GM12878 (cell line): ENCODE measurements at regions not wholly inside any gene's neighbourhood (a gene's known extent, or its start where the extent isn't known, plus 50 kb on each side); places are given as distances from the start of the nearest gene placed in this dataset.

Source experiments
- BCL11A ChIP-seq: IDR thresholded peaks from 2 replicates; pipeline ENCODE4 v1.6.1; 2011; ENCODE audit warnings: low read depth, low read length
- CEBPB ChIP-seq, 2 experiments: fragments of 150-350 bp in 1 of 2; IDR thresholded peaks; 2 replicates each; pipeline ENCODE4 v1.6.1; 2012 to 2014; ENCODE audit warnings: low read depth in 2 of 2, low read length in 2 of 2, borderline replicate concordance in 1 of 2, inconsistent platforms in 1 of 2
- CTCF ChIP-seq, 3 experiments: IDR thresholded peaks in 2 of 3; conservative IDR thresholded peaks in 1 of 3; 2 replicates each; pipeline ENCODE4 v1.5.1; 2011; ENCODE audit warnings: low read depth in 3 of 3, low read length in 3 of 3, mild to moderate bottlenecking in 3 of 3, control low read depth in 2 of 3, moderate library complexity in 2 of 3, inconsistent platforms in 1 of 3, mixed read lengths in 1 of 3; ENCODE audit not compliant: control insufficient read depth in 2 of 3, insufficient read depth in 1 of 3; ENCODE audit errors: extremely low read depth in 1 of 3
- DPF2 ChIP-seq: fragments of 450-650 bp; IDR thresholded peaks from 2 replicates; pipeline ENCODE4 v1.6.1; 2017; ENCODE audit warnings: mild to moderate bottlenecking
- PKNOX1 ChIP-seq: fragments of 450-650 bp; IDR thresholded peaks from 2 replicates; pipeline ENCODE4 v1.6.1; 2016; ENCODE audit warnings: mild to moderate bottlenecking
- POLR2A ChIP-seq: IDR thresholded peaks from 2 replicates; pipeline ENCODE4 v1.6.1; 2011; ENCODE audit warnings: low read depth, mild to moderate bottlenecking, low read length
- REST ChIP-seq: IDR thresholded peaks from 2 replicates; pipeline ENCODE4 v1.6.1; 2012; ENCODE audit warnings: mild to moderate bottlenecking, low read depth, low read length
- RFX5 ChIP-seq: IDR thresholded peaks from 2 replicates; pipeline ENCODE4 v1.6.1; 2011; ENCODE audit warnings: low read depth, low read length, improper control_type of control experiment
- ZZZ3 ChIP-seq: IDR thresholded peaks from 2 replicates; pipeline ENCODE4 v1.6.1; 2011; ENCODE audit warnings: low read depth; ENCODE audit not compliant: control insufficient read depth, insufficient read length

DNA sequence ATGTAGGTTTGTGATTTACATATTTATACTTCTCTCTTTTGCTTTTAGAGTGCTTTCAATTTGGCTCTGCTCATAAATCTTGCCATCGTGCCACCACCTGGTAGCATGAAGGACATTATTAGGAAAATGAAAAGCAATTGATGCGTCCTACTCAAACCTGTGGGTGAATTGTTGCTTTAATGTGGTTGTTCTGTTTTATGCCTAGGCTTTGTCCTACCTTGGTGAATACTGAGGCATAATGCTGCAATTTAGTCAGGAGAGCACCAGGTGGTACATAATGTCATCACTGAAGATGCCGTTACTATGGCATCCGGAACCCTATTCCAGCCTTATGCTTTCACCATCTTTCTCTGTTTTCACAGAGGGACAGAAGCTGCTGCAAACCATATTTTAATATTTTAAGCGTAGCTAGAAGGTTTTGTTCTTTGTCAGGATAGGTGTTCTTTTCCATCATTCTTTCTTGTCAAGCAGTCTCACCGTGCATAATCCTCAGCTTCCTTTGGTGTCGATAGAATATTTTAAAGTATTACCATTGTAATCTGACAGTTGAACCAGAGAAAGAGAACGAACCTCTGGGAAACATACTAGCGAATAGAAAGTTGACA lies 68.5 kb upstream of the PKP2 start:
- TF ChIP-seq CTCF (IDR thresholded peaks at IDR 0.05 in 2 of 3, conservative IDR thresholded peaks at IDR 0.05 in 1 of 3; ENCODE audit: control insufficient read depth in 2 of 3, extremely low read depth in 1 of 3, insufficient read depth in 1 of 3, low read depth in 3 of 3, low read length in 3 of 3) (no peak), PKNOX1 (no peak), RFX5 (no peak), CEBPB (IDR thresholded peaks at IDR 0.05; ENCODE audit: borderline replicate concordance in 1 of 2, low read depth in 2 of 2, low read length in 2 of 2) (no peak), REST (no peak), BCL11A (no peak), ZZZ3 (no peak), POLR2A (no peak), DPF2 (no peak)
